GM12891 (cell line): ENCODE measurements at regions not wholly inside any gene's neighbourhood (a gene's known extent, or its start where the extent isn't known, plus 50 kb on each side); places are given as distances from the start of the nearest gene placed in this dataset.

Experiments used
- POLR2A ChIP-seq: IDR thresholded peaks from 2 replicates; pipeline ENCODE4 v1.6.1; 2011; ENCODE audit warnings: low read depth, low read length, control low read depth
- POLR2AphosphoS5 ChIP-seq: IDR thresholded peaks from 2 replicates; pipeline ENCODE4 v1.6.1; 2011; ENCODE audit warnings: low read depth, low read length, control low read depth
- TAF1 ChIP-seq: IDR thresholded peaks from 2 replicates; pipeline ENCODE4 v1.6.1; 2011; ENCODE audit warnings: low read depth, low read length, control low read depth

DNA sequence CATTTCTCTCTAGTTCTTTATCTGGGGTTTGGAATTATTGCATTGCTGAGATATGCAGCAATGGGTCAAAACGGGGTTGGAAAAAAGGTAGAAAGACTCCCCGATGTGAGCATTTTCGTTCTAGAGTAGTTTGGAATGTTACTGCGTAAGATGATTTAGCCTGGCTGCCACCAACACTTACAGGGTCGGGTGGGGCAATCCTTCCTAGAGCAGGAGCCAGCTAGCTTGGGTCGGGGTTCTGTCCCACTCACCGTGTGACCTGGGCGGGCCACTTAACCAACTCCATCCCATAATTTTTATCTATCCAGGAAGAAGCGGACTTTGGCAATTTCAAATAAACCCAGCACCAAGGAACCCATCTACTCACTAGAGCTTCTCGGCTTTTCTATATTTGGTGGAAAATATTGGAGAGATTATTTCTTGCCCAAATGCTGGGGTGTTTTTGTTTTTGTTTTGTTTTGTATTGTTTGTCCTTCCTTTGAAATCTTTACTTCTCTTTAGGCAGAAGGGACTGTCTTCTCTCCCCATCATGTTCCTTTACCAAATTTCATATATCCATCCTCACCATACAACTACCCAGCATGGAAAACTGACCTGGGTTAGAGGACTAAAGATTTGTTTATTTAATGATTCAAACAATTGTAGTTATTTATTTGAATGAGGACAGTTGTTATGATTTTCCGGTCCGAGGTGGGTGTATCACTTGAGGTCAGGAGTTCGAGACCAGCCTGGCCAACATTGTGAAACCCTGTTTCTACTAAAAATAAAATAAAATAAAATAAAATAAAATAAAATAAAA, 72.4 kb downstream of the GPX5 start:
- TF ChIP-seq POLR2AphosphoS5 (no peak), TAF1 (no peak), POLR2A (no peak)
